Panc1 (cell line): ENCODE measurements at regions not wholly inside any gene's neighbourhood (a gene's known extent, or its start where the extent isn't known, plus 50 kb on each side); places are given as distances from the start of the nearest gene placed in this dataset.

Experiments used
- ATAC-seq: fragments of 200-7000 bp; cut with Tn5 transposase; 2 replicates; pipeline ENCODE4 v1.9.1; 2020; ENCODE audit warnings: mild to moderate bottlenecking, moderate library complexity
- BruUV-seq: library from RNA; stranded (reverse); fragments of 400-500 nt; replicated peaks from 2 replicates; lab custom pipeline; 2021; lab: Mats Ljungman, UMichigan
- CTCF ChIA-PET: fragments of 300-600 bp; sonication (Branson Sonifier 250); formaldehyde crosslinking; loops from one replicate; lab custom pipeline; 2022; ENCODE audit warnings: antibody characterized with exemption; lab: Charles Lee
- POLR2A ChIA-PET: fragments of 300-600 bp; sonication (Branson Sonifier 250); formaldehyde crosslinking; loops from one replicate; lab custom pipeline; 2022; ENCODE audit warnings: antibody characterized with exemption; lab: Charles Lee
- DNase-seq: peaks from one replicate; pipeline ENCODE4 v3.0.0-alpha.2; 2010; ENCODE audit warnings: low read depth, low spot score
- H3K27ac ChIP-seq: 2 replicates; pipeline ENCODE4 v1.5.1; 2011; ENCODE audit warnings: mild to moderate bottlenecking, low read length, inconsistent platforms
- H3K27me3 ChIP-seq: fragments of 200-500 bp; sonication (Bioruptor generic); 2 replicates; pipeline ENCODE4 v1.6.0; 2014; ENCODE audit warnings: low read length, inconsistent platforms; ENCODE audit not compliant: control insufficient read depth, insufficient read depth
- H3K36me3 ChIP-seq: fragments of 200-500 bp; sonication (Bioruptor generic); 2 replicates; pipeline ENCODE4 v1.5.1; 2014; ENCODE audit warnings: inconsistent platforms, mild to moderate bottlenecking, low read length, moderate library complexity; ENCODE audit not compliant: control insufficient read depth, insufficient read depth
- H3K4me1 ChIP-seq: 2 replicates; pipeline ENCODE4 v1.5.1; 2011; ENCODE audit warnings: inconsistent platforms, mild to moderate bottlenecking, low read length, moderate library complexity; ENCODE audit not compliant: control insufficient read depth, insufficient read depth
- H3K4me3 ChIP-seq, 2 experiments: 2 replicates each; pipeline ENCODE4 v1.5.1; 2011 to 2012; ENCODE audit warnings: low read depth in 2 of 2, low read length in 2 of 2, mild to moderate bottlenecking in 2 of 2, inconsistent platforms in 1 of 2, moderate library complexity in 1 of 2
- H3K9me3 ChIP-seq: fragments of 200-500 bp; sonication (Bioruptor generic); 2 replicates; pipeline ENCODE4 v1.5.1; 2014; ENCODE audit warnings: low read depth, mild to moderate bottlenecking, inconsistent platforms, low read length, moderate library complexity; ENCODE audit not compliant: control insufficient read depth, insufficient read depth
- POLR2AphosphoS5 ChIP-seq: IDR thresholded peaks from 2 replicates; pipeline ENCODE4 v1.6.1; 2012; ENCODE audit warnings: mild to moderate bottlenecking, low read depth, low read length, moderate library complexity
- SIN3A ChIP-seq: IDR thresholded peaks from 2 replicates; pipeline ENCODE4 v1.6.1; 2012; ENCODE audit warnings: low read depth, mild to moderate bottlenecking, low read length, moderate library complexity, borderline replicate concordance; ENCODE audit not compliant: insufficient read depth
- TCF7L2 ChIP-seq: IDR thresholded peaks from 2 replicates; pipeline ENCODE4 v1.6.1; 2011; ENCODE audit warnings: mild to moderate bottlenecking, low read depth, low read length, inconsistent platforms
- in situ Hi-C: cut with HindIII; loops from 2 replicates; pipeline ENCODE4 v1.10.0; 2016; ENCODE audit warnings: low sequenced_read_pairs, low pct_unique_long_range_greater_than_20kb
- intact Hi-C: fragments of 100-400 bp; cut with micrococcal nuclease; formaldehyde crosslinking; loops from one replicate; pipeline ENCODE4 v1.10.0; 2022; ENCODE audit not compliant: unreplicated experiment
- TF ChIP-seq, protein P1 (sequence below): fragments of 450-650 bp; IDR thresholded peaks from 2 replicates; pipeline ENCODE4 v1.5.1; 2017; ENCODE audit warnings: mild to moderate bottlenecking
- TF ChIP-seq, protein P2 (sequence below), 2 experiments: IDR thresholded peaks; 2 replicates each; pipeline ENCODE4 v1.6.1; 2011 to 2012; ENCODE audit warnings: low read depth in 2 of 2, control low read depth in 1 of 2, low read length in 1 of 2, mild to moderate bottlenecking in 1 of 2, moderate library complexity in 1 of 2; ENCODE audit not compliant: insufficient read depth in 1 of 2

DNA sequence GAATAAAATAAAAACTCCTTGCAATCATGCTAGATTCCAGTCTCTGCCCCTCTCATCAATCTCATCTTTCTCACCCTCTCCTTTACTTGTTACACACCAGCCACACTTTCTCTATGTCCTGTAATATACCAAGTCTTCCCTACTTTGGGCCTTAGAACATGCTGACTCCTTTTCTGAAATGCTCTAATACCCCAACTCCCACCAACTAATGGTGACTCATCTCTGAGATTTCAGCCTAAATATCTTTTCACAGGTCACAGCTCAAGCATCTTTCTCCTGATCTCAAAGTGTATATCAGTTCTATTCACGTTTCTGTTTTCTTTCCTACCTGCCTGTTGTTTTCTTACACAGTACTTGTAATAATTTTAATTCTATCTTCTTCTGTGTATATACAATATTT, 378.9 kb upstream of the PRICKLE1 start:
- no peak for TF ChIP-seq POLR2AphosphoS5
- TF ChIP-seq TCF7L2, result no peak
- no peak for TF ChIP-seq SIN3A
- TF ChIP-seq, protein P1, sequence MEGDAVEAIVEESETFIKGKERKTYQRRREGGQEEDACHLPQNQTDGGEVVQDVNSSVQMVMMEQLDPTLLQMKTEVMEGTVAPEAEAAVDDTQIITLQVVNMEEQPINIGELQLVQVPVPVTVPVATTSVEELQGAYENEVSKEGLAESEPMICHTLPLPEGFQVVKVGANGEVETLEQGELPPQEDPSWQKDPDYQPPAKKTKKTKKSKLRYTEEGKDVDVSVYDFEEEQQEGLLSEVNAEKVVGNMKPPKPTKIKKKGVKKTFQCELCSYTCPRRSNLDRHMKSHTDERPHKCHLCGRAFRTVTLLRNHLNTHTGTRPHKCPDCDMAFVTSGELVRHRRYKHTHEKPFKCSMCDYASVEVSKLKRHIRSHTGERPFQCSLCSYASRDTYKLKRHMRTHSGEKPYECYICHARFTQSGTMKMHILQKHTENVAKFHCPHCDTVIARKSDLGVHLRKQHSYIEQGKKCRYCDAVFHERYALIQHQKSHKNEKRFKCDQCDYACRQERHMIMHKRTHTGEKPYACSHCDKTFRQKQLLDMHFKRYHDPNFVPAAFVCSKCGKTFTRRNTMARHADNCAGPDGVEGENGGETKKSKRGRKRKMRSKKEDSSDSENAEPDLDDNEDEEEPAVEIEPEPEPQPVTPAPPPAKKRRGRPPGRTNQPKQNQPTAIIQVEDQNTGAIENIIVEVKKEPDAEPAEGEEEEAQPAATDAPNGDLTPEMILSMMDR, result no peak
- TF ChIP-seq, protein P2, sequence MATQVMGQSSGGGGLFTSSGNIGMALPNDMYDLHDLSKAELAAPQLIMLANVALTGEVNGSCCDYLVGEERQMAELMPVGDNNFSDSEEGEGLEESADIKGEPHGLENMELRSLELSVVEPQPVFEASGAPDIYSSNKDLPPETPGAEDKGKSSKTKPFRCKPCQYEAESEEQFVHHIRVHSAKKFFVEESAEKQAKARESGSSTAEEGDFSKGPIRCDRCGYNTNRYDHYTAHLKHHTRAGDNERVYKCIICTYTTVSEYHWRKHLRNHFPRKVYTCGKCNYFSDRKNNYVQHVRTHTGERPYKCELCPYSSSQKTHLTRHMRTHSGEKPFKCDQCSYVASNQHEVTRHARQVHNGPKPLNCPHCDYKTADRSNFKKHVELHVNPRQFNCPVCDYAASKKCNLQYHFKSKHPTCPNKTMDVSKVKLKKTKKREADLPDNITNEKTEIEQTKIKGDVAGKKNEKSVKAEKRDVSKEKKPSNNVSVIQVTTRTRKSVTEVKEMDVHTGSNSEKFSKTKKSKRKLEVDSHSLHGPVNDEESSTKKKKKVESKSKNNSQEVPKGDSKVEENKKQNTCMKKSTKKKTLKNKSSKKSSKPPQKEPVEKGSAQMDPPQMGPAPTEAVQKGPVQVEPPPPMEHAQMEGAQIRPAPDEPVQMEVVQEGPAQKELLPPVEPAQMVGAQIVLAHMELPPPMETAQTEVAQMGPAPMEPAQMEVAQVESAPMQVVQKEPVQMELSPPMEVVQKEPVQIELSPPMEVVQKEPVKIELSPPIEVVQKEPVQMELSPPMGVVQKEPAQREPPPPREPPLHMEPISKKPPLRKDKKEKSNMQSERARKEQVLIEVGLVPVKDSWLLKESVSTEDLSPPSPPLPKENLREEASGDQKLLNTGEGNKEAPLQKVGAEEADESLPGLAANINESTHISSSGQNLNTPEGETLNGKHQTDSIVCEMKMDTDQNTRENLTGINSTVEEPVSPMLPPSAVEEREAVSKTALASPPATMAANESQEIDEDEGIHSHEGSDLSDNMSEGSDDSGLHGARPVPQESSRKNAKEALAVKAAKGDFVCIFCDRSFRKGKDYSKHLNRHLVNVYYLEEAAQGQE (IDR thresholded peaks at IDR 0.05; ENCODE audit: insufficient read depth in 1 of 2, low read depth in 2 of 2, low read length in 1 of 2), result no peak
- Histone ChIP-seq H3K36me3 (no peaks in the 10 kb centered on the region; the same call in 1 of the 2 replicates), H3K4me3 (no peak overlapping the region), H3K9me3 (peaks cover 7% of the 10 kb centered on the region; the same call in 1 of the 2 replicates), H3K4me1 (no peaks in the 10 kb centered on the region), H3K27ac (peak overlapping the region; percentile 44; the same call in 1 of the 2 replicates), H3K27me3 (no peaks in the 10 kb centered on the region)
- ATAC-seq (no peak), DNase-seq (no peak)
- in situ Hi-C loops, result no loop called here
- BruUV-seq, result no TSS peak
- POLR2A ChIA-PET, result no interaction called here
- CTCF ChIA-PET, result no interaction called here
- intact Hi-C loops, result no loop called here

DNA sequence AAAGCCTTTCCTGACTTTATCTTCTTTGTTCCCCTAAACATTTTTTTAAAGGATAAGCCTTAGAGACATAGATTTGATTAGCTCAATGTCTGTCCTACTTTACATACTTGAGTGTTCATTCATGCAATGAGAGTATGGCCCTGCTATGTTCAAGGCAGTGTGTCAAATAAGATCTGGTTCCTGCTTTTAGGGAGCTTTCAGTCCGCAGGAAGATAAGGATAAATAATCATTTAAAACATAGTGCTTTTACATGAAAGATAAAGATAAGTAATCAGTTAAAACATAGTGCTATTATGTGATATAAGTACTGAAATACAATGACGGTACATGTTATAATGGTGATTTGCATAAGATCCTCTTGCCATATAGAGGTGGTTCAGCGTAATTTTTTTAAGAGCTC, 378.3 kb upstream of the PRICKLE1 start:
- ATAC-seq (no peak), DNase-seq (no peak)
- ChIA-PET POLR2A (no interaction called here), CTCF (no interaction called here)
- H3K27ac ChIP-seq, result no peak overlapping the region
- no peaks in the 10 kb centered on the region for H3K4me1 ChIP-seq
- H3K4me3 ChIP-seq, result no peak overlapping the region
- in situ Hi-C loops, result no loop called here
- intact Hi-C loops, result no loop called here
- no TSS peak for BruUV-seq
- TF ChIP-seq, protein P1, result no peak
- TF ChIP-seq, protein P2 (IDR thresholded peaks at IDR 0.05; ENCODE audit: insufficient read depth in 1 of 2, low read depth in 2 of 2, low read length in 1 of 2), result no peak
- no peaks in the 10 kb centered on the region for H3K27me3 ChIP-seq
- H3K9me3 ChIP-seq, result peaks cover 7% of the 10 kb centered on the region; the same call in 1 of the 2 replicates
- no peaks in the 10 kb centered on the region; the same call in 1 of the 2 replicates for H3K36me3 ChIP-seq
